ENCODE measurements at regions not wholly inside any gene's neighbourhood (a gene's known extent, or its start where the extent isn't known, plus 50 kb on each side); places are given as distances from the start of the nearest gene placed in this dataset.

DNA sequence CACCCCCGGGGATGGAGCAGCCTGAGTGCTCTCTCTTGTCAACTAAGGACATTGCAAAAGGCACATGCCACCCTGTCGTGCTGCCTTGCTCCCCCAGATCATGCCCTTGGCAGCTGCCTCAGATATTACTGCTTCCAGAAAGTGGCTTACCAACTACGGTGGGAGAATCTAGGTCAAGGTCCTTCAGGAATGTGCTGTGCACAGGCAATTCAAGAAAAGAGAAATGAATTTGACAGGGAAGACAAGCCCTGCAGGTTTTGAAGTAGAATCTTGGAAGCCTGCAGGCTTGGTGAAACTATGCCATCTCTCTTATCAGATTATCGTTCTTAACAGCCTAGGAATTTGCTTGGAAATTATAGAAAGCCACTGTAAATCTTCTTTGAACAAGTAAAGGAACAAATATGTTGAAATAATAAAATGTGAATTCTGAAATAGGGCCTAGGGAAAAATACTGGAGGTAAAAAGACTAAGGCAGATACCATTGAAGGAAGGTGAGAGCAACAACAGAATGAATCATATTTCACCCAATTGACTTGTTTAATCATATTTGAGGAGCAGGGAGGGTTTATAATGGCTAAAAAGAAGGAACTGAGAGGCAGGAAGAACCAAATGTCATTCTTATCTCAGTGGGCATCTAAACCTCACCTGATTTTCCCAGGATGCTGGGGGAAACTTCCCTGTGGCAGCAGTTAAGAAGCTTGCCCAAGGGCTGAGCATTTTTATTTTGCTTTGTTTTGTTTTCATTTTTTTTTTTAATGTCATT lies 94.0 kb upstream of the GLS start:
- peak overlapping the region; percentile 88 for H3K27ac ChIP-seq
- TF ChIP-seq, protein P1, sequence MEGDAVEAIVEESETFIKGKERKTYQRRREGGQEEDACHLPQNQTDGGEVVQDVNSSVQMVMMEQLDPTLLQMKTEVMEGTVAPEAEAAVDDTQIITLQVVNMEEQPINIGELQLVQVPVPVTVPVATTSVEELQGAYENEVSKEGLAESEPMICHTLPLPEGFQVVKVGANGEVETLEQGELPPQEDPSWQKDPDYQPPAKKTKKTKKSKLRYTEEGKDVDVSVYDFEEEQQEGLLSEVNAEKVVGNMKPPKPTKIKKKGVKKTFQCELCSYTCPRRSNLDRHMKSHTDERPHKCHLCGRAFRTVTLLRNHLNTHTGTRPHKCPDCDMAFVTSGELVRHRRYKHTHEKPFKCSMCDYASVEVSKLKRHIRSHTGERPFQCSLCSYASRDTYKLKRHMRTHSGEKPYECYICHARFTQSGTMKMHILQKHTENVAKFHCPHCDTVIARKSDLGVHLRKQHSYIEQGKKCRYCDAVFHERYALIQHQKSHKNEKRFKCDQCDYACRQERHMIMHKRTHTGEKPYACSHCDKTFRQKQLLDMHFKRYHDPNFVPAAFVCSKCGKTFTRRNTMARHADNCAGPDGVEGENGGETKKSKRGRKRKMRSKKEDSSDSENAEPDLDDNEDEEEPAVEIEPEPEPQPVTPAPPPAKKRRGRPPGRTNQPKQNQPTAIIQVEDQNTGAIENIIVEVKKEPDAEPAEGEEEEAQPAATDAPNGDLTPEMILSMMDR (conservative IDR thresholded peaks at IDR 0.05): no peak

GRCh38 chr2:190787743-190788235 lies 92.8 kb upstream of the GLS start:
- TF ChIP-seq, protein P1 (conservative IDR thresholded peaks at IDR 0.05): no peak
- peak overlapping the region; percentile 88 for H3K27ac ChIP-seq

GRCh38 chr2:190789074-190790004 lies 91.3 kb upstream of the GLS start:
- H3K27ac ChIP-seq: peak overlapping the region; percentile 88; the same call in 1 of the 2 replicates
- TF ChIP-seq, protein P1 (conservative IDR thresholded peaks at IDR 0.05): no peak

DNA sequence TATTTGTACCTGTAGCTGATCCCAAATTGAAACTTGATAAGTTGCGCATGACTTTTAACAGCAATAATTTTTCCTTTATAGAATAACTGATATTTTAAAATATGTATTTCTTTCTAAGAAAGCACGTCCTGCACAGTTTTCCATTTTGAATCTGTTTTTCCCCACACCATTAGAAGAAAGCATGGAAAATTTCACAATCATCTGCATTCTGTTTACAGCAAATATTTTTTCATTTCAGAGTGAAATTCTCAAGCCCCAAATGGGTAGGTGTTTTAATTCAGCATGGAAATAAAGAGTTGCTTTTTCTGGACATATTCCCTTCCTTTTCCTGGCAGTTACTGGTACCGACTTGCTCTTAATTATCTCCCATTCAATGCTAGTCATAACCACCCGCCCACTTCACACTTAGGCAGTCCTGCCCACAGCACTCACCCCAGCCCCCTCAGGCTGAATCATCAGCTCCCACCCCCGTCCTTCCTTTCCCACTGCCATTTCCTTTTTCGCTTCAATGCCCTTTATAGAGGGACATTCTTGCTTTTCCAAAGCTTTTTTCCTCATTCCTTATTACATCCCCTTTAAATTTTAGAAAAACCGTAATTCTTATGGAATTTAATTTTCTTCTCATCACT lies 89.2 kb upstream of the GLS start:
- TF ChIP-seq, protein P1 (conservative IDR thresholded peaks at IDR 0.05): no peak

GRCh38 chr2:190791976-190792575 lies 88.5 kb upstream of the GLS start:
- TF ChIP-seq, protein P1 (conservative IDR thresholded peaks at IDR 0.05): no peak
- no peak overlapping the region for H3K27ac ChIP-seq

More for the DNA sequence above, 89.2 kb upstream of the GLS start:
- no peak overlapping the region for H3K27ac ChIP-seq

- no peak overlapping the region for H3K27ac ChIP-seq
- TF ChIP-seq, protein P1 (conservative IDR thresholded peaks at IDR 0.05): no peak
These were observed 87.4 kb upstream of the GLS start for GRCh38 chr2:190792956-190793888.
